ENCODE measurements at regions not wholly inside any gene's neighbourhood (a gene's known extent, or its start where the extent isn't known, plus 50 kb on each side); places are given as distances from the start of the nearest gene placed in this dataset.

DNA sequence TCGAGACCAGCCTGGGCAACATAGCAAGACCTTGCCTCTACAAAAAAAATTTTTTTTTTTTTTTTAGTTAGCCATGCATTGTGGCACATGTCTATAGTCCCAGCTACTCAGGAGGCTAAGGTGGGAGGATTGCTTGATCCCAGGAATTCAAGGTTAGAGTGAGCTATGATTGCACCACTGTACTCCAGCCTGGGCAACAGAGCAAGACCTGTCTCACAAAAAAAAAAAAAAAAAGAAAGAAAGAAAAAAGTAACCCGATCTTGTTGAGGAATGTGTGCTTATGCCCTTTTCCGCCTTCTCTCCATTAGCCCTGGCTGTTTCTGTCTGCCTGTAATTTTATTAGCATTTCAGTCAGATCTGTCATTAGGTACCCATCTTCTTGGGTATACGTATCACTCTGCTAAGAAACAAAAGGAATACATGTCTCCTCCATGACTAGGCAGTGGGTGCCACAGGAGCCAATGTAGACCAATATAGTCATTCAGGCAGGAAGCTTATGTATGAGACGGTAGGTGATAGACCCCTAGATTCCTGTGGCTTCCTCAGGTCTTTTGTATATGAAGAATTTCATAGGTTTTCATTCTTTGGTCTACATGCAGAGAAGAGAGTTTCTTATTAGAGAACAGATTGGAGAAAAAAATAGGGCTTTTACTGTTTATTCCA is 59.6 kb upstream of the NPAS1 start:
- TF ChIP-seq, protein P1, sequence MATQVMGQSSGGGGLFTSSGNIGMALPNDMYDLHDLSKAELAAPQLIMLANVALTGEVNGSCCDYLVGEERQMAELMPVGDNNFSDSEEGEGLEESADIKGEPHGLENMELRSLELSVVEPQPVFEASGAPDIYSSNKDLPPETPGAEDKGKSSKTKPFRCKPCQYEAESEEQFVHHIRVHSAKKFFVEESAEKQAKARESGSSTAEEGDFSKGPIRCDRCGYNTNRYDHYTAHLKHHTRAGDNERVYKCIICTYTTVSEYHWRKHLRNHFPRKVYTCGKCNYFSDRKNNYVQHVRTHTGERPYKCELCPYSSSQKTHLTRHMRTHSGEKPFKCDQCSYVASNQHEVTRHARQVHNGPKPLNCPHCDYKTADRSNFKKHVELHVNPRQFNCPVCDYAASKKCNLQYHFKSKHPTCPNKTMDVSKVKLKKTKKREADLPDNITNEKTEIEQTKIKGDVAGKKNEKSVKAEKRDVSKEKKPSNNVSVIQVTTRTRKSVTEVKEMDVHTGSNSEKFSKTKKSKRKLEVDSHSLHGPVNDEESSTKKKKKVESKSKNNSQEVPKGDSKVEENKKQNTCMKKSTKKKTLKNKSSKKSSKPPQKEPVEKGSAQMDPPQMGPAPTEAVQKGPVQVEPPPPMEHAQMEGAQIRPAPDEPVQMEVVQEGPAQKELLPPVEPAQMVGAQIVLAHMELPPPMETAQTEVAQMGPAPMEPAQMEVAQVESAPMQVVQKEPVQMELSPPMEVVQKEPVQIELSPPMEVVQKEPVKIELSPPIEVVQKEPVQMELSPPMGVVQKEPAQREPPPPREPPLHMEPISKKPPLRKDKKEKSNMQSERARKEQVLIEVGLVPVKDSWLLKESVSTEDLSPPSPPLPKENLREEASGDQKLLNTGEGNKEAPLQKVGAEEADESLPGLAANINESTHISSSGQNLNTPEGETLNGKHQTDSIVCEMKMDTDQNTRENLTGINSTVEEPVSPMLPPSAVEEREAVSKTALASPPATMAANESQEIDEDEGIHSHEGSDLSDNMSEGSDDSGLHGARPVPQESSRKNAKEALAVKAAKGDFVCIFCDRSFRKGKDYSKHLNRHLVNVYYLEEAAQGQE (IDR thresholded peaks at IDR 0.05; ENCODE audit: insufficient read depth in 1 of 2, low read depth in 2 of 2, low read length in 2 of 2) = no peak
- TF ChIP-seq FOXP2 (optimal IDR thresholded peaks at IDR 0.05; ENCODE audit: borderline replicate concordance, extremely low read depth, extremely low read length, insufficient read depth) (no peak), TAF1 (IDR thresholded peaks at IDR 0.05; ENCODE audit: borderline replicate concordance, insufficient read depth, low read length) (no peak), POLR2AphosphoS5 (IDR thresholded peaks at IDR 0.05; ENCODE audit: low read depth, low read length) (no peak), SIN3A (IDR thresholded peaks at IDR 0.05; ENCODE audit: borderline replicate concordance, insufficient read depth, low read length) (no peak)

DNA sequence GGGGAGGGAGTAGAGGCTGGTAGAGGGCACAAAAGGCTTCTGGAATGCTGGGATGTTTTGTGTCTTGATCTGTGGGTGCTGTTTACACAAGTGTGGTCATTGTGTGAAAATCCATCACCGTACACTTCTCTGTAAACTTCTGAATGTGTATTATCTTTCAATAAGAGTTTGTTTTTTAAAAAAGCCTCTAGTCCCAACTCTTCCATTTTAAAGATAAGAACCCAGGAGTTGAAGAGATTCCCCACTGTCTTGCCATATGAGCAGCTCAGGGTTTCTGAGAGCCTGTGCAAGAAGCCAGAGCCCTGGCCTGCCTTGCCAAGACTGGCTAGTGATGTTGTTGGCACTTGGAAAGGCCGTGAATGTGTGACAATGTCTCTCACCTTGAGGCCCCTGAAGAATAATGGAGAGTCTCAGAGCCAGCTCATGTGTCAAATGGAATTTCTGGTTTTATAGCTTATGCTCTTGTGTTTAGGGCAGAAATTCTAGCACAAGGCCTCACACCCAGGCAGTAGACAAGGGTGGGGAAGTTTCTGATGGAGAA is 57.5 kb upstream of the NPAS1 start:
- no peak for TF ChIP-seq SIN3A (IDR thresholded peaks at IDR 0.05; ENCODE audit: borderline replicate concordance, insufficient read depth, low read length)
- TF ChIP-seq, protein P1 (IDR thresholded peaks at IDR 0.05; ENCODE audit: insufficient read depth in 1 of 2, low read depth in 2 of 2, low read length in 2 of 2) = no peak
- no peak for TF ChIP-seq POLR2AphosphoS5 (IDR thresholded peaks at IDR 0.05; ENCODE audit: low read depth, low read length)
- no peak for TF ChIP-seq FOXP2 (optimal IDR thresholded peaks at IDR 0.05; ENCODE audit: borderline replicate concordance, extremely low read depth, extremely low read length, insufficient read depth)
- no peak for TF ChIP-seq TAF1 (IDR thresholded peaks at IDR 0.05; ENCODE audit: borderline replicate concordance, insufficient read depth, low read length)

DNA sequence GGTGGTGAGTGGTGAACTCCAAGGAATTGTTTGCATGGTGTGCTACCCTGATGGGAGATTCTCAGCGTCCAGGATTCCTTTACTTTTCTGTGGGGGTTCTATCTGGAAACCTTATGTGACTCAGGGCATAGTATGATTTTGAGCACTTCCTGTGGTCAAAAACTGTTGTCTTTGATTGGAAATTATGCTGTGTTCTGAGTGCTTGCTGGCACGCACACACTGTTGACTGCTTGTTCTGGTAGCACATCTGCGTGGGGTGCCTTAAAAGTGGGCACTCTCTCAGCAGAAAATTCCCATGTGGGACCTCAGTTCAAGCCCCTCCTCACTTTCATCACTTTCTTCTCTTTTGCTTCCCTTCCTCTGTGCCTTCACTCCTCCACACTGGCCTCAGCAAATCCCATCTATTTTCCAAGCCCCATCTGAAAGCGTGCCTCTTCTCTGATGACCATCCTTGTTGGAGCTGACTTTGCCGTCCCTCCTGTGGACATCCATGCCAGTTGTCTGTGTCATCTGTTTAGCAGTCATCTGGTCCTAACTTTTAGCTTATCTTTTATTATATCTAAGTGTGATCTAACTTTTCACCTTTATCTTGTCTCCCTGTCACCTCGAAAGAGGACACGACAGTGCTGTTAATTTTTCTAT is 56.4 kb upstream of the NPAS1 start:
- TF ChIP-seq TAF1 (IDR thresholded peaks at IDR 0.05; ENCODE audit: borderline replicate concordance, insufficient read depth, low read length) (no peak), POLR2AphosphoS5 (IDR thresholded peaks at IDR 0.05; ENCODE audit: low read depth, low read length) (no peak), FOXP2 (optimal IDR thresholded peaks at IDR 0.05; ENCODE audit: borderline replicate concordance, extremely low read depth, extremely low read length, insufficient read depth) (no peak), SIN3A (IDR thresholded peaks at IDR 0.05; ENCODE audit: borderline replicate concordance, insufficient read depth, low read length) (no peak)
- TF ChIP-seq, protein P1 (IDR thresholded peaks at IDR 0.05; ENCODE audit: insufficient read depth in 1 of 2, low read depth in 2 of 2, low read length in 2 of 2) = no peak

DNA sequence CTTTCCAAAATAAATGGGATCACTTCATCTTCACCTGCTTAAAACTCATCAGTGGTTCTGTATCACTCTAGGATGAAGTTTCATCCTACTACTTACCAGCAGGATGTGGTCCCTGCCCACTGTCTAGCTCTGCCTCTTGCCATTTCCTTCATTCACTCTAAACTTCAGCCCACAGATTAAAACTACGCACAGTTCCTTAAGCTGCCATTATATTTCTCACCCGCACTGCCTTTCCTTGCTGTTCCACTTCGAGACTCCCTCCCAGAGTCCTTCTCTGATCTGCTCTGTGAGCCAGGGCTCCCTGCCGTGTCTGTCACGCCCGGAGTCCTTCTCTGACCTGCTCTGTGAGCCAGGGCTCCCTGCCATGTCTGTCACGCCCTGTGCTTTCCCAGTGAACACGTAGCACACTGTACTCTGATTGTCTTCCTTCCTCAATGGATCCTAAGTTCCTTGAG is 52.0 kb upstream of the NPAS1 start:
- TF ChIP-seq TAF1 (IDR thresholded peaks at IDR 0.05; ENCODE audit: borderline replicate concordance, insufficient read depth, low read length) = no peak
- no peak for TF ChIP-seq POLR2AphosphoS5 (IDR thresholded peaks at IDR 0.05; ENCODE audit: low read depth, low read length)
- TF ChIP-seq, protein P1 (IDR thresholded peaks at IDR 0.05; ENCODE audit: insufficient read depth in 1 of 2, low read depth in 2 of 2, low read length in 2 of 2) = no peak
- no peak for TF ChIP-seq SIN3A (IDR thresholded peaks at IDR 0.05; ENCODE audit: borderline replicate concordance, insufficient read depth, low read length)
- no peak for TF ChIP-seq FOXP2 (optimal IDR thresholded peaks at IDR 0.05; ENCODE audit: borderline replicate concordance, extremely low read depth, extremely low read length, insufficient read depth)
